ENCODE measurements at regions not wholly inside any gene's neighbourhood (a gene's known extent, or its start where the extent isn't known, plus 50 kb on each side); places are given as distances from the start of the nearest gene placed in this dataset.
A peak's percentile ranks its signal among the peaks of the same experiment; 100 is the strongest.

GRCh38 chr22:22384668-22385244 lies 123.8 kb downstream of the ZNF280B start:
- no peak for TF ChIP-seq OVOL2 (CRISPR knock-in tag; IDR thresholded peaks at IDR 0.05; ENCODE audit: borderline replicate concordance)
- no peak for TF ChIP-seq IRF2 (CRISPR knock-in tag; IDR thresholded peaks at IDR 0.05; ENCODE audit: borderline replicate concordance, low read depth)
- no peak for TF ChIP-seq AFF4 (CRISPR knock-in tag; IDR thresholded peaks at IDR 0.05; ENCODE audit: borderline replicate concordance)
- TF ChIP-seq NFE2L1 (CRISPR knock-in tag; IDR thresholded peaks at IDR 0.05), result no peak
- TF ChIP-seq ATF2 (CRISPR knock-in tag; IDR thresholded peaks at IDR 0.05; ENCODE audit: borderline replicate concordance, low read depth), result no peak
- no peak for TF ChIP-seq ZNF121 (CRISPR knock-in tag; IDR thresholded peaks at IDR 0.05)
- TF ChIP-seq NR1H2 (CRISPR knock-in tag; IDR thresholded peaks at IDR 0.05), result no peak
- TF ChIP-seq ATF1 (CRISPR knock-in tag; IDR thresholded peaks at IDR 0.05), result no peak
- no peak for TF ChIP-seq ELF4 (CRISPR knock-in tag; IDR thresholded peaks at IDR 0.05; ENCODE audit: low read depth)
- no peak for TF ChIP-seq SMAD4 (CRISPR knock-in tag; IDR thresholded peaks at IDR 0.05)
- no peak for TF ChIP-seq ATF6 (CRISPR knock-in tag; IDR thresholded peaks at IDR 0.05)
- H3K4me1 Mint-ChIP-seq, result no peaks in the 10 kb centered on the region
- no peak overlapping the region for H3K27ac Mint-ChIP-seq
- no peaks in the 10 kb centered on the region for H3K9me3 Mint-ChIP-seq
- no peak for ATAC-seq
- H3K36me3 Mint-ChIP-seq, result no peaks in the 10 kb centered on the region
- ChIA-PET CTCF (interaction anchor here (1.0 kb wide), 1 partner anchor 42 kb away, joined by 3 read pairs; no protein-coding TSS in a partner anchor), POLR2A (no interaction called here)
- no peak overlapping the region for H3K4me3 Mint-ChIP-seq
- H3K27me3 Mint-ChIP-seq (ENCODE audit: low read depth), result peaks cover 100% of the 10 kb centered on the region
- DNase-seq (ENCODE audit: low spot score), result no peak

GRCh38 chr22:22386602-22387385 lies 121.7 kb downstream of the ZNF280B start:
- TF ChIP-seq GABPB1 (CRISPR knock-in tag; IDR thresholded peaks at IDR 0.05) (peak; percentile 10; the same call in 1 of the 2 replicates), ZNF671 (CRISPR knock-in tag; IDR thresholded peaks at IDR 0.05) (no peak)
- Mint-ChIP-seq H3K4me3 (no peak overlapping the region), H3K27me3 (ENCODE audit: low read depth) (peaks cover 100% of the 10 kb centered on the region), H3K27ac (no peak overlapping the region), H3K4me1 (no peaks in the 10 kb centered on the region), H3K36me3 (no peaks in the 10 kb centered on the region), H3K9me3 (no peaks in the 10 kb centered on the region)
- ATAC-seq (no peak), DNase-seq (ENCODE audit: low spot score) (no peak)
- ChIA-PET CTCF (no interaction called here), POLR2A (no interaction called here)

- H3K27me3 Mint-ChIP-seq (ENCODE audit: low read depth), result peaks cover 100% of the 10 kb centered on the region
- ATAC-seq, result no peak
- peaks cover 6% of the 10 kb centered on the region for H3K9me3 Mint-ChIP-seq
- no peaks in the 10 kb centered on the region for H3K4me1 Mint-ChIP-seq
- POLR2A ChIA-PET, result no interaction called here
- H3K36me3 Mint-ChIP-seq, result no peaks in the 10 kb centered on the region
- H3K27ac Mint-ChIP-seq, result no peak overlapping the region
- DNase-seq (ENCODE audit: low spot score), result no peak
- TF ChIP-seq ATF1 (CRISPR knock-in tag; IDR thresholded peaks at IDR 0.05) (no peak), ZNF219 (CRISPR knock-in tag; IDR thresholded peaks at IDR 0.05; ENCODE audit: borderline replicate concordance) (no peak), TP53 (CRISPR knock-in tag; IDR thresholded peaks at IDR 0.05) (no peak)
- CTCF ChIA-PET, result no interaction called here
- H3K4me3 Mint-ChIP-seq, result no peak overlapping the region
Measured at GRCh38 chr22:22387386-22387736, 121.2 kb downstream of the ZNF280B start.
